Nephron progenitor cell (in vitro differentiated cells): ENCODE measurements at regions not wholly inside any gene's neighbourhood (a gene's known extent, or its start where the extent isn't known, plus 50 kb on each side); places are given as distances from the start of the nearest gene placed in this dataset.

ENCODE experiments used
- DNase-seq: peaks from one replicate; pipeline ENCODE4 v3.0.0; 2021
- H3K27ac Mint-ChIP-seq: 2 replicates; pipeline ENCODE4 v1.8.0; 2021; ENCODE audit warnings: mild to moderate bottlenecking, moderate library complexity, mixed read lengths
- H3K27me3 Mint-ChIP-seq: 2 replicates; pipeline ENCODE4 v1.8.0; 2021; ENCODE audit warnings: mild to moderate bottlenecking, low read depth, mixed read lengths; ENCODE audit not compliant: poor library complexity
- H3K36me3 Mint-ChIP-seq: 2 replicates; pipeline ENCODE4 v1.8.0; 2021; ENCODE audit warnings: low read depth, mixed read lengths
- H3K4me1 Mint-ChIP-seq: 2 replicates; pipeline ENCODE4 v1.8.0; 2021; ENCODE audit warnings: mixed read lengths
- H3K4me3 Mint-ChIP-seq: 2 replicates; pipeline ENCODE4 v1.8.0; 2021; ENCODE audit warnings: mild to moderate bottlenecking, moderate library complexity, mixed read lengths
- H3K9me3 Mint-ChIP-seq: 2 replicates; pipeline ENCODE4 v1.8.0; 2021; ENCODE audit warnings: mild to moderate bottlenecking, moderate library complexity, mixed read lengths
- CTCF ChIP-seq: fragments of 200-600 bp; sonication (generic); IDR thresholded peaks from 2 replicates; pipeline ENCODE4 v1.5.0; 2021; ENCODE audit warnings: antibody characterized with exemption

- Mint-ChIP-seq H3K4me3 (no peak overlapping the region), H3K9me3 (no peaks in the 10 kb centered on the region), H3K27ac (no peak overlapping the region), H3K36me3 (no peaks in the 10 kb centered on the region), H3K4me1 (no peaks in the 10 kb centered on the region), H3K27me3 (no peaks in the 10 kb centered on the region)
- TF ChIP-seq CTCF, result no peak
- no peak for DNase-seq
Observed at GRCh38 chr4:129561886-129562671, 466.1 kb downstream of the C4orf33 start.

DNA sequence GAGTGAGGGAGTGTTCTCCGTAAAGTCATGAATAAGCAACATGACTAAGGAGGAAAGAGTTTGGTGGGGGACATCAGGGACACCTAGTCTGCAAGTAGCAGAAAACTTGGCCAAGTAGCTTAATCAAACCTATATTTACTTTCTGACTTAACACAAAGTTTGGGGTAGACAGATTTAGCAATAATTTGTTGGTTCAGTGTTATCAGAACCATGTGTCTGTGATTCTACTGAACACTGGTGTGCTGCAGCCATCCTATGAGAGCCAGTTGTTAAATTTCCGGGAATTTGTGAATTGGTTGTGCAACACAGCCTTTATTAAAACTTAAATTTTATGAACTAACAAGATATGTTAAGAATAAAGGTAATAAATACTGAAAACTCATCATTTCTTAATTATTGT lies 469.3 kb downstream of the C4orf33 start:
- no peaks in the 10 kb centered on the region for H3K36me3 Mint-ChIP-seq
- no peak overlapping the region for H3K4me3 Mint-ChIP-seq
- no peak for DNase-seq
- no peaks in the 10 kb centered on the region for H3K27me3 Mint-ChIP-seq
- H3K9me3 Mint-ChIP-seq, result no peaks in the 10 kb centered on the region
- no peak for TF ChIP-seq CTCF
- H3K27ac Mint-ChIP-seq, result no peak overlapping the region
- H3K4me1 Mint-ChIP-seq, result no peaks in the 10 kb centered on the region

- no peaks in the 10 kb centered on the region for H3K4me1 Mint-ChIP-seq
- H3K4me3 Mint-ChIP-seq, result no peak overlapping the region
- H3K36me3 Mint-ChIP-seq, result no peaks in the 10 kb centered on the region
- no peak for DNase-seq
- no peaks in the 10 kb centered on the region for H3K9me3 Mint-ChIP-seq
- no peak overlapping the region for H3K27ac Mint-ChIP-seq
- H3K27me3 Mint-ChIP-seq, result no peaks in the 10 kb centered on the region
- TF ChIP-seq CTCF, result no peak
Observed at GRCh38 chr4:129570326-129570725, 474.4 kb downstream of the C4orf33 start.

GRCh38 chr4:129578336-129578735 lies 482.4 kb downstream of the C4orf33 start:
- Mint-ChIP-seq H3K4me3 (no peak overlapping the region), H3K36me3 (no peaks in the 10 kb centered on the region), H3K9me3 (no peaks in the 10 kb centered on the region), H3K27ac (peak overlapping the region; percentile 70), H3K4me1 (peaks cover 5% of the 10 kb centered on the region), H3K27me3 (peaks cover 2% of the 10 kb centered on the region)
- DNase-seq, result no peak
- TF ChIP-seq CTCF, result no peak

DNA sequence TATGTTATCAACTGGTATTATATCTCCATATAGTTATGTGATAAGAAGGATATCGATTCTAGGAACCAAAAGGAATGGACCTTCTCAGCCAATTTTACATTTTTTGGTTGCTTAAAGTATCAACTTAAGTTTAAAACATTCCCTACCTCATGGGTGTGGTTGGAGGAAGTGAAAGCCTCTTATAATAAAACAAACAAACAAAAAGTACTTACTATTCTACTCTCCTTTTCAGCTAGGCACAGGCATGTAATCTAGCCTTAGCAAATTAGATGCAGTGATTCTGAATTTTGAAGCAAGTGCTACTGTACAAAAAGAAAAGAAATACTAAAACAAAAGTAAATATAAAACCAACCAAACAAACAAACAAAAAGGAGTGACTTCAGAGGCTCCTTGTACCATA lies 485.4 kb downstream of the C4orf33 start:
- no peak for TF ChIP-seq CTCF
- peaks cover 15% of the 10 kb centered on the region for H3K9me3 Mint-ChIP-seq

DNA sequence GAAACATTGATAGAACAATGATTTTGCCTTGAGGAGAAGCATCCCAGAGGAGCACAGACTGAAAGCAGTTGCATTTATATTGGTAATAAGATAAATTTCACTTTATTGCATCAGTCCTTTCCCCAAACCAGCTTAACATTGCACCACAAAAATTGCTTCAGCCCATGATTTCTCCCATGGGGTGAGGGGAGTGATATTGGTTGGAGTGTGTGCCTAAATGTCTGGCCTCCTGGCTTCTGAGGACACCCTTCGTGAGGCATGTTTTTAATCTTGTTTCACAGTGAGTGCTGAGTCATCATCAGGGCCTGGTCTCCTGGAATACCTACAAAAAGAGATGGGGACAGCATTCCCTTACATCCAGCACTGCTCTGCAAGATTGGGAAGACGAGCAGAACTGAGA lies 487.9 kb downstream of the C4orf33 start:
- DNase-seq, result no peak
- no peak overlapping the region for H3K4me3 Mint-ChIP-seq
- H3K27ac Mint-ChIP-seq, result peak overlapping the region; percentile 23
- peaks cover 23% of the 10 kb centered on the region for H3K9me3 Mint-ChIP-seq
- H3K36me3 Mint-ChIP-seq, result no peaks in the 10 kb centered on the region
- no peaks in the 10 kb centered on the region for H3K27me3 Mint-ChIP-seq
- H3K4me1 Mint-ChIP-seq, result no peaks in the 10 kb centered on the region
- no peak for TF ChIP-seq CTCF

More for the DNA sequence above, 485.4 kb downstream of the C4orf33 start:
- no peaks in the 10 kb centered on the region for H3K36me3 Mint-ChIP-seq
- H3K27me3 Mint-ChIP-seq, result peaks cover 2% of the 10 kb centered on the region
- H3K27ac Mint-ChIP-seq, result no peak overlapping the region
- H3K4me3 Mint-ChIP-seq, result no peak overlapping the region
- peaks cover 5% of the 10 kb centered on the region for H3K4me1 Mint-ChIP-seq
- DNase-seq, result no peak
